Vagina (tissue), 2 donors: ENCODE measurements at regions not wholly inside any gene's neighbourhood (a gene's known extent, or its start where the extent isn't known, plus 50 kb on each side); places are given as distances from the start of the nearest gene placed in this dataset.
A peak's percentile ranks its signal among the peaks of the same experiment; 100 is the strongest.

ENCODE experiments used
- DNase-seq, 2 donors: peaks; one replicate each; pipeline ENCODE4 v3.0.0-alpha.2; 2017; ENCODE audit errors: extremely low spot score in 2 of 2
- H3K27ac ChIP-seq: fragments of 200-600 bp; sonication (generic); one replicate; pipeline ENCODE4 v1.5.1; 2019
- H3K27me3 ChIP-seq: fragments of 200-600 bp; sonication (generic); one replicate; pipeline ENCODE4 v1.5.1; 2019
- H3K36me3 ChIP-seq, 2 donors: fragments of 200-600 bp; sonication (generic); one replicate each; pipeline ENCODE4 v1.5.1; 2017 to 2019
- H3K4me1 ChIP-seq: fragments of 200-600 bp; sonication (generic); one replicate; pipeline ENCODE4 v1.5.1; 2019
- H3K4me3 ChIP-seq, 2 donors: fragments of 200-600 bp; sonication (generic); 1 replicate in 1 of 2; 2 replicates in 1 of 2; pipeline ENCODE4 v1.5.1; 2016 to 2019
- H3K9me3 ChIP-seq: fragments of 200-600 bp; sonication (generic); one replicate; pipeline ENCODE4 v1.5.1; 2019
- CTCF ChIP-seq, 3 experiments: fragments of 450-650 bp in 2 of 3; fragments of 200-600 bp in 1 of 3; sonication (generic) in 1 of 3; IDR thresholded peaks; one replicate each; pipeline ENCODE4 v1.5.1; 2017 to 2019; ENCODE audit warnings: antibody characterized with exemption in 3 of 3, mild to moderate bottlenecking in 2 of 3, moderate library complexity in 2 of 3
- POLR2A ChIP-seq, 2 donors: fragments of 450-650 bp; IDR thresholded peaks; one replicate each; pipeline ENCODE4 v1.6.1; 2017; ENCODE audit warnings: antibody characterized with exemption in 2 of 2, mild to moderate bottlenecking in 2 of 2, moderate library complexity in 2 of 2
- POLR2AphosphoS5 ChIP-seq, 2 donors: sonication (generic); formaldehyde crosslinking; IDR thresholded peaks; one replicate each; pipeline ENCODE4 v1.9.0; 2017; ENCODE audit warnings: antibody characterized with exemption in 2 of 2, mild to moderate bottlenecking in 2 of 2, low read depth in 1 of 2; ENCODE audit not compliant: insufficient read depth in 1 of 2
- intact Hi-C: fragments of 100-400 bp; cut with DNase I; formaldehyde crosslinking; loops from one replicate; pipeline ENCODE4 v1.15.1; 2023

- Histone ChIP-seq H3K4me3 (no peak overlapping the region), H3K9me3 (no peaks in the 10 kb centered on the region), H3K4me1 (no peaks in the 10 kb centered on the region), H3K36me3 (no peaks in the 10 kb centered on the region), H3K27ac (no peak overlapping the region), H3K27me3 (no peaks in the 10 kb centered on the region)
- TF ChIP-seq POLR2A (IDR thresholded peaks at IDR 0.05) = no peak
- TF ChIP-seq CTCF (IDR thresholded peaks at IDR 0.05) = no peak
- no peak for TF ChIP-seq POLR2AphosphoS5 (IDR thresholded peaks at IDR 0.05; ENCODE audit: insufficient read depth in 1 of 2, low read depth in 1 of 2)
- intact Hi-C loops = no loop called here
- no peak for DNase-seq
Observed at GRCh38 chr5:56575821-56576220, 239.5 kb upstream of the MAP3K1 start.

- Histone ChIP-seq H3K27me3 (no peaks in the 10 kb centered on the region), H3K9me3 (no peaks in the 10 kb centered on the region), H3K27ac (no peak overlapping the region), H3K4me1 (no peaks in the 10 kb centered on the region), H3K36me3 (no peaks in the 10 kb centered on the region), H3K4me3 (no peak overlapping the region)
- DNase-seq = no peak
- no peak for TF ChIP-seq CTCF (IDR thresholded peaks at IDR 0.05)
- no peak for TF ChIP-seq POLR2A (IDR thresholded peaks at IDR 0.05)
- intact Hi-C loops = no loop called here
Observed at GRCh38 chr5:56574778-56575177, 240.6 kb upstream of the MAP3K1 start.

- no peak for DNase-seq
- no peaks in the 10 kb centered on the region for H3K27me3 ChIP-seq
- H3K36me3 ChIP-seq = no peaks in the 10 kb centered on the region
- H3K9me3 ChIP-seq = no peaks in the 10 kb centered on the region
- intact Hi-C loops = no loop called here
- H3K27ac ChIP-seq = no peak overlapping the region
- no peak for TF ChIP-seq POLR2A (IDR thresholded peaks at IDR 0.05)
- TF ChIP-seq CTCF (IDR thresholded peaks at IDR 0.05) = no peak
- TF ChIP-seq POLR2AphosphoS5 (IDR thresholded peaks at IDR 0.05; ENCODE audit: insufficient read depth in 1 of 2, low read depth in 1 of 2) = peak in 1 of 2 donors; percentile 37
- peaks cover 9% of the 10 kb centered on the region for H3K4me1 ChIP-seq
- no peak overlapping the region for H3K4me3 ChIP-seq
Observed at GRCh38 chr5:56569566-56569965, 245.8 kb upstream of the MAP3K1 start.

GRCh38 chr5:56569076-56569475, 246.3 kb upstream of the MAP3K1 start:
- Histone ChIP-seq H3K4me3 (no peak overlapping the region), H3K4me1 (peaks cover 9% of the 10 kb centered on the region), H3K36me3 (no peaks in the 10 kb centered on the region), H3K27ac (no peak overlapping the region), H3K9me3 (no peaks in the 10 kb centered on the region), H3K27me3 (no peaks in the 10 kb centered on the region)
- DNase-seq = no peak
- intact Hi-C loops = no loop called here
- no peak for TF ChIP-seq POLR2AphosphoS5 (IDR thresholded peaks at IDR 0.05; ENCODE audit: insufficient read depth in 1 of 2, low read depth in 1 of 2)
- TF ChIP-seq POLR2A (IDR thresholded peaks at IDR 0.05) = no peak
- TF ChIP-seq CTCF (IDR thresholded peaks at IDR 0.05) = no peak

GRCh38 chr5:56567278-56567677, 248.1 kb upstream of the MAP3K1 start:
- Histone ChIP-seq H3K36me3 (no peaks in the 10 kb centered on the region), H3K27ac (no peak overlapping the region), H3K4me1 (peaks cover 9% of the 10 kb centered on the region), H3K9me3 (no peaks in the 10 kb centered on the region), H3K27me3 (no peaks in the 10 kb centered on the region), H3K4me3 (no peak overlapping the region)
- TF ChIP-seq POLR2AphosphoS5 (IDR thresholded peaks at IDR 0.05; ENCODE audit: insufficient read depth in 1 of 2, low read depth in 1 of 2) = no peak
- TF ChIP-seq CTCF (IDR thresholded peaks at IDR 0.05) = no peak
- TF ChIP-seq POLR2A (IDR thresholded peaks at IDR 0.05) = no peak
- no peak for DNase-seq
- intact Hi-C loops = no loop called here
